Peyer's patch (tissue), 4 donors: ENCODE measurements at regions not wholly inside any gene's neighbourhood (a gene's known extent, or its start where the extent isn't known, plus 50 kb on each side); places are given as distances from the start of the nearest gene placed in this dataset.

ENCODE experiments used
- CTCF ChIP-seq, 6 experiments: fragments of 450-650 bp in 4 of 6; fragments of 200-600 bp in 2 of 6; sonication (generic) in 1 of 6; IDR thresholded peaks; one replicate each; pipeline ENCODE4 v1.5.1; 2017 to 2019; ENCODE audit warnings: antibody characterized with exemption in 6 of 6, mild to moderate bottlenecking in 3 of 6, moderate library complexity in 1 of 6
- POLR2A ChIP-seq, 2 donors: fragments of 450-650 bp; IDR thresholded peaks; one replicate each; pipeline ENCODE4 v1.5.1; 2017; ENCODE audit warnings: antibody characterized with exemption in 2 of 2, mild to moderate bottlenecking in 2 of 2, moderate library complexity in 2 of 2

- TF ChIP-seq CTCF (IDR thresholded peaks at IDR 0.05): no peak
- TF ChIP-seq POLR2A (IDR thresholded peaks at IDR 0.05): no peak
Measured at GRCh38 chr16:60013076-60013475, 1279.0 kb upstream of the GOT2 start.
